Epithelial cell of esophagus (primary cell): ENCODE measurements at regions not wholly inside any gene's neighbourhood (a gene's known extent, or its start where the extent isn't known, plus 50 kb on each side); places are given as distances from the start of the nearest gene placed in this dataset.

ENCODE experiments used
- DNase-seq: peaks from one replicate; pipeline ENCODE4 v3.0.0; 2010; ENCODE audit warnings: low read depth
- H3K4me3 ChIP-seq: 2 replicates; pipeline ENCODE4 v1.5.1; 2011; ENCODE audit warnings: mild to moderate bottlenecking, low read length, control low read depth
- CTCF ChIP-seq: IDR thresholded peaks from 2 replicates; pipeline ENCODE4 v1.5.1; 2011; ENCODE audit warnings: low read depth, mild to moderate bottlenecking, low read length, control low read depth, inconsistent platforms; ENCODE audit not compliant: insufficient read depth; ENCODE audit errors: missing control alignments

GRCh38 chr3:88307666-88308065 lies 157.9 kb downstream of the C3orf38 start:
- DNase-seq = no peak
- no peak overlapping the region for H3K4me3 ChIP-seq
- TF ChIP-seq CTCF = no peak

GRCh38 chr3:88311826-88312225 lies 162.1 kb downstream of the C3orf38 start:
- no peak for TF ChIP-seq CTCF
- no peak overlapping the region for H3K4me3 ChIP-seq
- peak; percentile 4 for DNase-seq

GRCh38 chr3:88312256-88312655 lies 162.5 kb downstream of the C3orf38 start:
- H3K4me3 ChIP-seq = no peak overlapping the region
- DNase-seq = no peak
- no peak for TF ChIP-seq CTCF

GRCh38 chr3:88318067-88318466 lies 168.3 kb downstream of the C3orf38 start:
- TF ChIP-seq CTCF = no peak
- DNase-seq = no peak

GRCh38 chr3:88321363-88322050 lies 171.7 kb downstream of the C3orf38 start:
- H3K4me3 ChIP-seq = no peak overlapping the region
- DNase-seq = no peak
- no peak for TF ChIP-seq CTCF

More at GRCh38 chr3:88318067-88318466, 168.3 kb downstream of the C3orf38 start:
- no peak overlapping the region for H3K4me3 ChIP-seq

- DNase-seq = no peak
- H3K4me3 ChIP-seq = no peak overlapping the region
- no peak for TF ChIP-seq CTCF
Observed at GRCh38 chr3:88324788-88325187, 175.0 kb downstream of the C3orf38 start.
